ENCODE measurements at regions not wholly inside any gene's neighbourhood (a gene's known extent, or its start where the extent isn't known, plus 50 kb on each side); places are given as distances from the start of the nearest gene placed in this dataset.
A peak's percentile ranks its signal among the peaks of the same experiment; 100 is the strongest.
"Not testable (repeated sequence)": the region's sequence is repeated elsewhere in the genome, so short reads cannot be mapped to it uniquely, and the experiment has no call there.

GRCh38 chr1:761791-762190 is 75.3 kb upstream of the OR4F16 start:
- DNase-seq (ENCODE audit: low spot score), result not testable (repeated sequence)

GRCh38 chr1:771449-771848 is 85.0 kb upstream of the OR4F16 start:
- DNase-seq (ENCODE audit: low spot score), result not testable (repeated sequence)

GRCh38 chr1:777480-778180 is 91.2 kb upstream of the OR4F16 start:
- DNase-seq (ENCODE audit: low spot score), result not testable (repeated sequence)

- peak; percentile 92 for DNase-seq (ENCODE audit: low spot score)
Observed at GRCh38 chr1:778451-779278, 92.2 kb upstream of the OR4F16 start.

- not testable (repeated sequence) for DNase-seq (ENCODE audit: low spot score)
Observed at GRCh38 chr1:779621-780020, 93.2 kb upstream of the OR4F16 start.

- DNase-seq (ENCODE audit: low spot score), result no peak
Observed at GRCh38 chr1:788835-789234, 102.4 kb upstream of the OR4F16 start.

- DNase-seq (ENCODE audit: low spot score), result not testable (repeated sequence)
Observed at GRCh38 chr1:789606-790005, 103.2 kb upstream of the OR4F16 start.

- not testable (repeated sequence) for DNase-seq (ENCODE audit: low spot score)
Observed at GRCh38 chr1:790388-790930, 104.0 kb upstream of the OR4F16 start.

GRCh38 chr1:794310-794709 is 107.9 kb upstream of the OR4F16 start:
- DNase-seq (ENCODE audit: low spot score), result not testable (repeated sequence)

GRCh38 chr1:794918-795584 is 108.6 kb upstream of the OR4F16 start:
- DNase-seq (ENCODE audit: low spot score), result not testable (repeated sequence)

GRCh38 chr1:797649-798048 is 111.2 kb upstream of the OR4F16 start:
- not testable (repeated sequence) for DNase-seq (ENCODE audit: low spot score)

GRCh38 chr1:800397-800796 is 113.9 kb upstream of the OR4F16 start:
- DNase-seq (ENCODE audit: low spot score), result not testable (repeated sequence)

GRCh38 chr1:804378-805115 is 118.1 kb upstream of the OR4F16 start:
- DNase-seq (ENCODE audit: low spot score), result not testable (repeated sequence)

GRCh38 chr1:805310-805709 is 118.4 kb upstream of the SAMD11 start:
- not testable (repeated sequence) for DNase-seq (ENCODE audit: low spot score)

- not testable (repeated sequence) for DNase-seq (ENCODE audit: low spot score)
Observed at GRCh38 chr1:807066-807465, 116.7 kb upstream of the SAMD11 start.

- DNase-seq (ENCODE audit: low spot score), result not testable (repeated sequence)
Observed at GRCh38 chr1:807699-808390, 115.9 kb upstream of the SAMD11 start.

GRCh38 chr1:810949-811348 is 112.8 kb upstream of the SAMD11 start:
- not testable (repeated sequence) for DNase-seq (ENCODE audit: low spot score)

GRCh38 chr1:812535-813127 is 111.1 kb upstream of the SAMD11 start:
- not testable (repeated sequence) for DNase-seq (ENCODE audit: low spot score)

GRCh38 chr1:814543-814942 is 109.2 kb upstream of the SAMD11 start:
- not testable (repeated sequence) for DNase-seq (ENCODE audit: low spot score)

GRCh38 chr1:815147-815922 is 108.4 kb upstream of the SAMD11 start:
- DNase-seq (ENCODE audit: low spot score), result not testable (repeated sequence)
